HAP-1 (cell line): ENCODE measurements at regions not wholly inside any gene's neighbourhood (a gene's known extent, or its start where the extent isn't known, plus 50 kb on each side); places are given as distances from the start of the nearest gene placed in this dataset.
A peak's percentile ranks its signal among the peaks of the same experiment; 100 is the strongest.
"Not testable (repeated sequence)": the region's sequence is repeated elsewhere in the genome, so short reads cannot be mapped to it uniquely, and the experiment has no call there.

Experiments
- DNase-seq, 2 experiments: peaks; one replicate each; pipeline ENCODE4 v3.0.0-alpha.2; 2016 to 2020; ENCODE audit warnings: low spot score in 2 of 2
- H3K27me3 ChIP-seq: fragments of 250-450 bp; sonication (Bioruptor Pico); 2 replicates; pipeline ENCODE4 v1.5.1; 2020; ENCODE audit warnings: low read depth, mild to moderate bottlenecking, moderate library complexity
- H3K36me3 ChIP-seq: fragments of 250-450 bp; sonication (Bioruptor Pico); replicated peaks from 2 replicates; pipeline ENCODE4 v1.5.1; 2020; ENCODE audit warnings: mild to moderate bottlenecking
- H3K4me1 ChIP-seq: fragments of 250-450 bp; sonication (Bioruptor Pico); 2 replicates; pipeline ENCODE4 v1.5.1; 2020; ENCODE audit warnings: mild to moderate bottlenecking
- H3K4me3 ChIP-seq: fragments of 250-450 bp; sonication (Bioruptor Pico); 2 replicates; pipeline ENCODE4 v1.5.1; 2020; ENCODE audit warnings: mild to moderate bottlenecking, moderate library complexity
- H3K9me3 ChIP-seq: fragments of 250-450 bp; sonication (Bioruptor Pico); 2 replicates; pipeline ENCODE4 v1.5.1; 2020; ENCODE audit warnings: mild to moderate bottlenecking, moderate library complexity
- in situ Hi-C: fragments of 300-500 bp; cut with MboI; formaldehyde crosslinking; loops from 3 replicates; pipeline ENCODE4 v1.14.3; 2020; ENCODE audit warnings: low sequenced_read_pairs, inconsistent platforms, mixed read lengths

- no peaks in the 10 kb centered on the region for H3K36me3 ChIP-seq
- in situ Hi-C loops = no loop called here
- H3K9me3 ChIP-seq = peaks cover 5% of the 10 kb centered on the region; the same call in 1 of the 2 replicates
- no peaks in the 10 kb centered on the region for H3K27me3 ChIP-seq
- DNase-seq = peak in 1 of 2 experiments; percentile 56
- H3K4me1 ChIP-seq = peaks cover 18% of the 10 kb centered on the region
- H3K4me3 ChIP-seq = no peak overlapping the region
Measured at GRCh38 chr11:23765682-23766252, 731.1 kb upstream of the LUZP2 start.

GRCh38 chr11:23767576-23767975 is 729.3 kb upstream of the LUZP2 start:
- H3K9me3 ChIP-seq = peaks cover 5% of the 10 kb centered on the region
- no peaks in the 10 kb centered on the region for H3K36me3 ChIP-seq
- no peak overlapping the region for H3K4me3 ChIP-seq
- peaks cover 18% of the 10 kb centered on the region for H3K4me1 ChIP-seq
- no peaks in the 10 kb centered on the region for H3K27me3 ChIP-seq
- no peak for DNase-seq
- in situ Hi-C loops = no loop called here

- Histone ChIP-seq H3K36me3 (no peaks in the 10 kb centered on the region), H3K4me3 (no peak overlapping the region), H3K4me1 (peaks cover 14% of the 10 kb centered on the region), H3K27me3 (no peaks in the 10 kb centered on the region; the same call in 1 of the 2 replicates), H3K9me3 (peaks cover 5% of the 10 kb centered on the region)
- no peak for DNase-seq
- in situ Hi-C loops = no loop called here
Measured at GRCh38 chr11:23769214-23769613, 727.6 kb upstream of the LUZP2 start.

GRCh38 chr11:23772081-23772480 is 724.8 kb upstream of the LUZP2 start:
- in situ Hi-C loops = no loop called here
- Histone ChIP-seq H3K4me1 (no peaks in the 10 kb centered on the region), H3K9me3 (peaks cover 5% of the 10 kb centered on the region)

GRCh38 chr11:23778971-23779370 is 717.9 kb upstream of the LUZP2 start:
- in situ Hi-C loops = no loop called here
- Histone ChIP-seq H3K36me3 (no peaks in the 10 kb centered on the region), H3K4me1 (no peaks in the 10 kb centered on the region), H3K4me3 (no peak overlapping the region), H3K9me3 (no peaks in the 10 kb centered on the region), H3K27me3 (no peaks in the 10 kb centered on the region)
- no peak for DNase-seq

More at GRCh38 chr11:23772081-23772480, 724.8 kb upstream of the LUZP2 start:
- no peaks in the 10 kb centered on the region for H3K36me3 ChIP-seq
- no peaks in the 10 kb centered on the region; the same call in 1 of the 2 replicates for H3K27me3 ChIP-seq
- H3K4me3 ChIP-seq = no peak overlapping the region
- DNase-seq = no peak

- DNase-seq = no peak
- in situ Hi-C loops = no loop called here
- no peak overlapping the region for H3K4me3 ChIP-seq
- H3K9me3 ChIP-seq = no peaks in the 10 kb centered on the region
- H3K27me3 ChIP-seq = no peaks in the 10 kb centered on the region
- no peaks in the 10 kb centered on the region for H3K36me3 ChIP-seq
- H3K4me1 ChIP-seq = peaks cover 4% of the 10 kb centered on the region
Measured at GRCh38 chr11:23780231-23780630, 716.6 kb upstream of the LUZP2 start.

GRCh38 chr11:23781803-23782560 is 714.9 kb upstream of the LUZP2 start:
- H3K4me3 ChIP-seq = no peak overlapping the region
- no peaks in the 10 kb centered on the region for H3K36me3 ChIP-seq
- no peak for DNase-seq
- H3K27me3 ChIP-seq = no peaks in the 10 kb centered on the region
- in situ Hi-C loops = no loop called here
- H3K4me1 ChIP-seq = peaks cover 17% of the 10 kb centered on the region
- no peaks in the 10 kb centered on the region for H3K9me3 ChIP-seq

- in situ Hi-C loops, H3K9me3 ChIP-seq, H3K27me3 ChIP-seq, H3K36me3 ChIP-seq, DNase-seq, H3K4me3 ChIP-seq: not testable (repeated sequence)
- peaks cover 17% of the 10 kb centered on the region for H3K4me1 ChIP-seq
Measured at GRCh38 chr11:23786974-23787373, 709.9 kb upstream of the LUZP2 start.

GRCh38 chr11:23789200-23789853 is 707.5 kb upstream of the LUZP2 start:
- H3K36me3 ChIP-seq = no peaks in the 10 kb centered on the region
- peaks cover 17% of the 10 kb centered on the region for H3K4me1 ChIP-seq
- H3K27me3 ChIP-seq = no peaks in the 10 kb centered on the region
- H3K9me3 ChIP-seq = no peaks in the 10 kb centered on the region
- DNase-seq = no peak
- H3K4me3 ChIP-seq = no peak overlapping the region
- in situ Hi-C loops = no loop called here

GRCh38 chr11:23789938-23790371 is 706.9 kb upstream of the LUZP2 start:
- Histone ChIP-seq H3K27me3 (no peaks in the 10 kb centered on the region), H3K4me3 (no peak overlapping the region), H3K9me3 (no peaks in the 10 kb centered on the region), H3K36me3 (no peaks in the 10 kb centered on the region), H3K4me1 (peaks cover 16% of the 10 kb centered on the region)
- DNase-seq = no peak
- in situ Hi-C loops = no loop called here

- in situ Hi-C loops = no loop called here
- no peak overlapping the region for H3K4me3 ChIP-seq
- no peaks in the 10 kb centered on the region for H3K4me1 ChIP-seq
- H3K27me3 ChIP-seq = no peaks in the 10 kb centered on the region
- H3K36me3 ChIP-seq = no peaks in the 10 kb centered on the region
- no peak for DNase-seq
- H3K9me3 ChIP-seq = no peaks in the 10 kb centered on the region
Measured at GRCh38 chr11:23797624-23798419, 699.0 kb upstream of the LUZP2 start.

- DNase-seq, H3K4me1 ChIP-seq, H3K4me3 ChIP-seq, H3K36me3 ChIP-seq, H3K27me3 ChIP-seq, in situ Hi-C loops, H3K9me3 ChIP-seq: not testable (repeated sequence)
Measured at GRCh38 chr11:23834306-23834705, 662.5 kb upstream of the LUZP2 start.

GRCh38 chr11:23836981-23837380 is 659.9 kb upstream of the LUZP2 start:
- Histone ChIP-seq H3K27me3 (no peaks in the 10 kb centered on the region), H3K4me3 (no peak overlapping the region), H3K4me1 (no peaks in the 10 kb centered on the region), H3K9me3 (no peaks in the 10 kb centered on the region), H3K36me3 (no peaks in the 10 kb centered on the region)
- DNase-seq = no peak
- in situ Hi-C loops = no loop called here
